ENCODE measurements at regions not wholly inside any gene's neighbourhood (a gene's known extent, or its start where the extent isn't known, plus 50 kb on each side); places are given as distances from the start of the nearest gene placed in this dataset.
A peak's percentile ranks its signal among the peaks of the same experiment; 100 is the strongest.

DNA sequence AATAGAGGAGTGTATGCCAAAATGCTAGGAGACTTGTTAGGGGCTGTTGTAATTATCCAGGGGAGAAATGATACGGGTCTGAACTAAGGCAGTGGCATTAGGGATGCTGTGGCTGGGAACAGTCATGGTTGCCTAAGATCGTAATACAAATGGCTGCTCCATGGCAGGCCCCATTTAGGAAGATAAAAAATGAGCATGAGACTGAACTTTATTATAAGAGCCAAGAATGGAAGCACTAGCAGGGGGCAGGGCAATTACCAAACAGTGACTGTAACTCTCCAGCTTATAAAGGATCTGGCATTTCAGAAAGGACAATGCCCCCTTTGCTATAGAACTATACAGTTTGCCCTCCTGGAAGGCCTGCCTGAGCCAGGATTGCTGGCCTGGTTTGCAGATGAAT is 503.3 kb upstream of the CDH5 start:
- no peak overlapping the region for H3K4me3 ChIP-seq (ENCODE audit: low read length)
- no peak for DNase-seq
- H3K27me3 ChIP-seq (ENCODE audit: control insufficient read depth, insufficient read depth, low read length), result no peaks in the 10 kb centered on the region
- H3K27ac ChIP-seq (ENCODE audit: low read length), result no peak overlapping the region
- WGBS (ENCODE audit: insufficient coverage), result 71% methylated on average over 2 of the region's 2 CpGs
- H3K4me1 ChIP-seq (ENCODE audit: control insufficient read depth, insufficient read depth, low read length), result no peaks in the 10 kb centered on the region
- peaks cover 5% of the 10 kb centered on the region for H3K9me3 ChIP-seq (replicated peaks; ENCODE audit: control insufficient read depth, low read depth, low read length)
- no peaks in the 10 kb centered on the region for H3K36me3 ChIP-seq (ENCODE audit: control insufficient read depth, insufficient read depth, low read length)

DNA sequence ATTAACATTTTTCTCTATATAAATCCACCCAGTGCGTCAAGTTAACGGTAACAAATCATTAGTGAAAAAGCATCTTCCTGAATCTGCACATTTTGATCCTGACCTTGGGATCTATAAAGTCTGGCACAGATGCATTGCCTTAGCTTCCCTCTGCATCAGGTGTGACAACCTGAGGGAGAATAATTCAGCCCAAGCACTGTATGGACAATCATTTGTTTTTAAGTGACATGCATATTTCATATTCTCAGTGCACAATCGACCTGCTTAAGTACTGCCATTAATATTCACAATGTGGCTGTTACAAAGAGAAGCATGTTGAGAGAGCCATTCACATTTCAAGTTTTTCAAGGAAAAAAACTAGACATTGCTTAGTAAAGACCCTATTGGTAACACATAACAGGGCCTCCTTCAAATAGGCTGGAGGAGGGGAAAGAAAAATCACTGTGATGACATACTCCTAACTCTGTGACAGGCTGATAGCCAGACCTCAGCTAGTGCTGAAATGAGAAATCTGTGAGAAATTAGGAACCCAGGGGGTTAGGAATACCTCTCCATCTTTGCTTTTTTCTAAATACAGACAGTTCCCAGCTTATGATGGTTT is 505.3 kb upstream of the CDH5 start:
- Histone ChIP-seq H3K4me1 (ENCODE audit: control insufficient read depth, insufficient read depth, low read length) (no peaks in the 10 kb centered on the region), H3K9me3 (replicated peaks; ENCODE audit: control insufficient read depth, low read depth, low read length) (peaks cover 5% of the 10 kb centered on the region), H3K36me3 (ENCODE audit: control insufficient read depth, insufficient read depth, low read length) (no peaks in the 10 kb centered on the region), H3K4me3 (ENCODE audit: low read length) (no peak overlapping the region), H3K27me3 (ENCODE audit: control insufficient read depth, insufficient read depth, low read length) (no peaks in the 10 kb centered on the region), H3K27ac (ENCODE audit: low read length) (no peak overlapping the region)
- DNase-seq, result no peak
- WGBS (ENCODE audit: insufficient coverage), result 83% methylated on average over 1 of the region's 3 CpGs

DNA sequence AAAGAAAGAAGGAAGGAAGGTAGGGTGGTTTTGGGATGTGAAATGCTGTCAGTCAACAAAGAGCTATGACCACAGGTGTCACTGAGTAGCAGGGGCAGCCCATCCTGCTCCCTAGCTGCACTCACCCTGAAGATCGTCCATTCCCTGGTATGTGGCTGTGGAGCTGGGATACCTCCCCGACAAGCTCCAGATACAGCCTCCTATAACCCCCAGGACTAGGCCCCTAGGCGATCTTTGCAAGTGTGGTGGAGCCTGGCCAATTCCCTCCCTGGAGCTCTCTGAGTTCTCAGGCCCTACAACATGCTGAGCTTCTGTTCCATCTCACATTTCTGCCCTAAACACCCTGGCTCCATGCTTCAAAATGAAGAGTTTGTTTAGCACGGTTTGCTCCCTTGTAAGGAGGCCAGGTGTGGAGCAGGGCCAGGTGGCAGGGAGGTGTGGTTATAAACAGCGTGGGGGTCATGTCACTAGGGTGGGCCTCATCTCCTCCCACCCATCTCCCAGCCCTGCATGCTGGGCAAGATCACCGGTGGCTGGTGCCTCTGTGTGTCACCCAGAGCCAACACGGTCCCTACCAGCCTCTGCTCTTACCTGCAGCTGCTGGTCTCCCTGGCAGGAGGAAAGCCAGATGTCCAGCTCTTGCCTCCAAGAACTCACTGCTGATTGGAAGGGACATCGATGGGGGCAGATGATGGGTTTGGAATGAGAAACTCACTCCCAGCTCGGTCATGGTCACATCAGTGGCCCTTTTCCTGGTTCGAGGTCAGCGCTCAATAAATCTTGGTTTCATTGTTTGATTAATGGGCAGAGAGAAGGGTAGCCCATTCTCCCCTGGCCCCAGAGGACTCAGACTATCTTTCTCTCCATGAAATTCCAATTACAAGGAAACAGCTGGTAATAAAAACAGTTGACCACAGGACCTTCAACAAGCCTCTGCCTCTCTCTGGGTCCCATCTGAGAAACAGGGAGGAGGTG is 511.0 kb upstream of the CDH5 start:
- no peak overlapping the region for H3K27ac ChIP-seq (ENCODE audit: low read length)
- H3K27me3 ChIP-seq (ENCODE audit: control insufficient read depth, insufficient read depth, low read length), result no peaks in the 10 kb centered on the region
- WGBS (ENCODE audit: insufficient coverage), result 78% methylated on average over 6 of the region's 11 CpGs
- no peak for DNase-seq
- no peaks in the 10 kb centered on the region for H3K4me1 ChIP-seq (ENCODE audit: control insufficient read depth, insufficient read depth, low read length)
- H3K9me3 ChIP-seq (replicated peaks; ENCODE audit: control insufficient read depth, low read depth, low read length), result peaks cover 9% of the 10 kb centered on the region
- H3K36me3 ChIP-seq (ENCODE audit: control insufficient read depth, insufficient read depth, low read length), result no peaks in the 10 kb centered on the region
- no peak overlapping the region for H3K4me3 ChIP-seq (ENCODE audit: low read length)

DNA sequence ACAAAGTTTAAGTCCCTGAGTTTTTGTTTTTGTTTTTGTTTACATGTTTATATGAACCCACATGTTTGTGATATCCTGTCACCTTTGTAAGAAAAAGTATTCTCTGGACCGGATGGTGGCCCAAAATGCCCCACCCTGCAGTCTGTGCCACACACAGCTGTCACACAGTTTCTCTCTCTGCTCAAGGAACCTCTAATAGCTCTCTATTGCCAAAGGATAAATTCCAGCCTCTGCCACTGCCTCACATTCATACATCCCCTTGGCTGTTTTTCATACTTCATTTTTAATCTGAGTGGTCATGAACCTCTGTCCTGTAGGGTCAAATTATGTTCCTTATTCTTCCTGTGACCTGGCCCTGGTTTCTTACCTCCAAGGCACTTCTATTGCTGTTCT is 520.3 kb upstream of the CDH5 start:
- no peak overlapping the region for H3K4me3 ChIP-seq (ENCODE audit: low read length)
- H3K4me1 ChIP-seq (ENCODE audit: control insufficient read depth, insufficient read depth, low read length), result peaks cover 6% of the 10 kb centered on the region
- no peaks in the 10 kb centered on the region for H3K9me3 ChIP-seq (replicated peaks; ENCODE audit: control insufficient read depth, low read depth, low read length)
- no peaks in the 10 kb centered on the region for H3K27me3 ChIP-seq (ENCODE audit: control insufficient read depth, insufficient read depth, low read length)
- WGBS (ENCODE audit: insufficient coverage), result no CpG with 5 or more reads among the region's 1 CpG
- H3K27ac ChIP-seq (ENCODE audit: low read length), result no peak overlapping the region
- DNase-seq, result no peak
- no peaks in the 10 kb centered on the region for H3K36me3 ChIP-seq (ENCODE audit: control insufficient read depth, insufficient read depth, low read length)

DNA sequence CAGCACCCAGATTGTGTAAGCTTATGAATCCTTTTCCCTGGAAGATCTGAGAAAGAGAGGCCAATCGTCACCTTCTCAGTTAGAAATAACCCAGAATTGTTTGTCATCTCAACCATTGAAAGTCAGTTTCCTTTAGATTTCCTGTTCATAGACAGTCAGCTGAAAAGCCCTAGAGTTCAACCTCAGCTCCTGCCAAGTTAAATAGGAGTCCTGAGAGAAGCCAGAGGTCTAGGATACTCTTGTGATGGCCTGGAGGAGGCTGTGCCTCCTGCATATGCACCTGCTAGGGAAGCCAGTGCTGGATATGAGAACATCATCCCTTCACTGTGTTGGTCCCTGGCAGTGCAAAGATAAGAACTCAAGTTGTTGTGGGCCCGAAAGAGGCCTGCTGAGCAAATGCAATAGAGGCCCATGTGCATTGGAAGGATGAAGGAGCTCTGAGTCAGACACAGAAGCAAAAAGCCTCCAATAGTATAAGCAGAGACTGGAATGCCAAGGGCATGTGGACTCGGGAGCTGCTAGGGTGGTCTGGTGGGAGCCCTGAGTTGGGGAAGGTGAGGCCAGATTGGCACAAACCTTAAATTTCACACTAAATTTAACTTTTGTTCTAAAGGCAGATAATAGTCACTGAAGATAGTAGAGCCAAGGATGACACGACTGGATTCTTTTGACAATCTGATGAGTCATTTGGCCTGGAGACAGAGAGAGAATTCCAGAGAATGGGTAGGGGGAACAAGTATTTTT is 520.9 kb upstream of the CDH5 start:
- WGBS (ENCODE audit: insufficient coverage), result 63% methylated on average over 1 of the region's 4 CpGs

DNA sequence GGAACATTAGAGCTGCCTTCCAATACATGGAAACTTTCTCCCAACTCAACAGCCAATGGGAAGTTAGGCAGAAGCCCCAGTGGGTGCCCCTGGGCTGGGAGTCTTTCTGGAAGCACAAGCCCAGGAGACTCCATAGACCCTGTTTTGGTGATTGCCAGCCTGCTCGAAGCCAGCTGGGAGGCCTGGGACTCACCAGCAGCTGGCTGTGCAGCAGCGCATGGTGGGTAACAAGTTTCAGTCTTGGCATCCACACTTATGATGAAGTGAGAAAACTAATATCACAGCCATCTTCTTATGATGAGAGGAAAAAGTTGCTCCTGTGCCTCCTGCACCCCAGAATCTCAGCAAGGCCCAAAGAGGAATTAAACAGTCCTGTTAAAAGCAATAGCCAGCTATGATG is 522.5 kb upstream of the CDH5 start:
- DNase-seq, result peak; percentile 23
- peaks cover 6% of the 10 kb centered on the region for H3K4me1 ChIP-seq (ENCODE audit: control insufficient read depth, insufficient read depth, low read length)
- H3K27me3 ChIP-seq (ENCODE audit: control insufficient read depth, insufficient read depth, low read length), result no peaks in the 10 kb centered on the region
- 0% methylated on average over 1 of the region's 2 CpGs for WGBS (ENCODE audit: insufficient coverage)
- H3K9me3 ChIP-seq (replicated peaks; ENCODE audit: control insufficient read depth, low read depth, low read length), result no peaks in the 10 kb centered on the region
- no peaks in the 10 kb centered on the region for H3K36me3 ChIP-seq (ENCODE audit: control insufficient read depth, insufficient read depth, low read length)
- no peak overlapping the region for H3K4me3 ChIP-seq (ENCODE audit: low read length)
- H3K27ac ChIP-seq (ENCODE audit: low read length), result no peak overlapping the region

More for the DNA sequence above, 520.9 kb upstream of the CDH5 start:
- Histone ChIP-seq H3K36me3 (ENCODE audit: control insufficient read depth, insufficient read depth, low read length) (no peaks in the 10 kb centered on the region), H3K9me3 (replicated peaks; ENCODE audit: control insufficient read depth, low read depth, low read length) (no peaks in the 10 kb centered on the region), H3K27me3 (ENCODE audit: control insufficient read depth, insufficient read depth, low read length) (no peaks in the 10 kb centered on the region), H3K27ac (ENCODE audit: low read length) (no peak overlapping the region), H3K4me3 (ENCODE audit: low read length) (no peak overlapping the region), H3K4me1 (ENCODE audit: control insufficient read depth, insufficient read depth, low read length) (peaks cover 6% of the 10 kb centered on the region)
- DNase-seq, result peak; percentile 22

DNA sequence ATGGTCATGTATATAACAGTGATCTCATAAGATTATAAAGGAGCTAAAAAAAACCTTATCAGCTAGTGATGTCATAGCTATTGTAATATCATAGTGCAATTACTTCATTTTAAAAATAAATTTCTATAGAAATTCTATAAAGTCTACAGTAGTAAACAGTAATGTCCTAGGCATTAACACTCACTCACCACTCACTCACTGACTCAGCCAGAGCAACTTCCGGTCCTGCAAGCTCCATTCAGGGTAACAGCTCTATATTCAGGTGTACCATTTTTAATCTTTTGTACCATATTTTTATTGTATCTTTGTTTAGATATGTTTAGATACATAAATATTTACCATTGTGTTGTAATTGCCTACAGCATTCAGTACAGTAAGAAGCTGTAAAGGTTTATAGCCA is 524.4 kb upstream of the CDH5 start:
- Histone ChIP-seq H3K36me3 (ENCODE audit: control insufficient read depth, insufficient read depth, low read length) (no peaks in the 10 kb centered on the region), H3K9me3 (replicated peaks; ENCODE audit: control insufficient read depth, low read depth, low read length) (no peaks in the 10 kb centered on the region), H3K4me1 (ENCODE audit: control insufficient read depth, insufficient read depth, low read length) (peaks cover 6% of the 10 kb centered on the region), H3K27me3 (ENCODE audit: control insufficient read depth, insufficient read depth, low read length) (no peaks in the 10 kb centered on the region), H3K27ac (ENCODE audit: low read length) (no peak overlapping the region), H3K4me3 (ENCODE audit: low read length) (no peak overlapping the region)
- no CpG with 5 or more reads among the region's 1 CpG for WGBS (ENCODE audit: insufficient coverage)
- DNase-seq, result no peak

DNA sequence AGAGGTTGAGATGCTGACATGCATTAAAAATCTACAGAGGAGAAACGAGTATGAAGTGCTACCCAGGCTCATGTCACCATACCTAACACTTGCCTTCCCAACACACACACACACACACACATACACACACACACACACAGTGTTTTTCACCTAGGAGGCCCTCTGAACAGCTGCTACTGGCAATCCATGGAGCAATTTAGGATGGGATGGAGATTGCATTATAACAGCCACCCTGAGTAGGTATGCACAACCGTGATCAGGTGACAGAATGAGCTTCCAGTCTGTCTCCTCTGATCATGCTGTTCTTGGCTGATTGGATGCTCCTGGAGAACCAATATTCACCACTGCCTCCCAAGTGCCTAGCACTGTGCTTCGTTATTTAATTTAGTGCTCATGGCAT is 528.5 kb upstream of the CDH5 start:
- no peak overlapping the region for H3K27ac ChIP-seq (ENCODE audit: low read length)
- H3K27me3 ChIP-seq (ENCODE audit: control insufficient read depth, insufficient read depth, low read length), result no peaks in the 10 kb centered on the region
- 60% methylated on average over 1 of the region's 3 CpGs for WGBS (ENCODE audit: insufficient coverage)
- H3K4me3 ChIP-seq (ENCODE audit: low read length), result no peak overlapping the region
- no peaks in the 10 kb centered on the region for H3K36me3 ChIP-seq (ENCODE audit: control insufficient read depth, insufficient read depth, low read length)
- H3K9me3 ChIP-seq (replicated peaks; ENCODE audit: control insufficient read depth, low read depth, low read length), result no peaks in the 10 kb centered on the region
- DNase-seq, result no peak
- no peaks in the 10 kb centered on the region for H3K4me1 ChIP-seq (ENCODE audit: control insufficient read depth, insufficient read depth, low read length)

DNA sequence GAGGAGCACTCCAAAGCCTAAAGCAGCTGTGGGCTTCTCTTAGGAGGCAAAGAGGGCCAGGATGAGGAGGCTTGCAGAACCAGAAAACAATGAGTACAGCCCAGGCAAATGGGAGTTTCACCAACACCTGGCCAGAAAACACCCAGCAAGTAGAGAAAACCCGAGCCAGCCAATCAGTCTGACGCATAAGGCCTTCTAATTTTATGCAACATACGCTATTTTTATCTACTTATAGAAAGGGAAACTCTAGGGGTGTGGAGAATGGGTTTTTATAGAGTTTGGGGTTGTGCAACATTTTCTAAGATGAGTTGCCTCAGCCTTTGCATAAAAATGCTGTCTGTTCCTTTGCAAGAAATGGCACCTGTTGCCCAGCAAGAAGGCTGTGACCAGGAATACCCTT is 529.0 kb upstream of the CDH5 start:
- Histone ChIP-seq H3K4me1 (ENCODE audit: control insufficient read depth, insufficient read depth, low read length) (no peaks in the 10 kb centered on the region), H3K36me3 (ENCODE audit: control insufficient read depth, insufficient read depth, low read length) (no peaks in the 10 kb centered on the region), H3K27ac (ENCODE audit: low read length) (no peak overlapping the region), H3K4me3 (ENCODE audit: low read length) (no peak overlapping the region), H3K9me3 (replicated peaks; ENCODE audit: control insufficient read depth, low read depth, low read length) (no peaks in the 10 kb centered on the region), H3K27me3 (ENCODE audit: control insufficient read depth, insufficient read depth, low read length) (no peaks in the 10 kb centered on the region)
- DNase-seq, result no peak
- no CpG with 5 or more reads among the region's 3 CpGs for WGBS (ENCODE audit: insufficient coverage)

DNA sequence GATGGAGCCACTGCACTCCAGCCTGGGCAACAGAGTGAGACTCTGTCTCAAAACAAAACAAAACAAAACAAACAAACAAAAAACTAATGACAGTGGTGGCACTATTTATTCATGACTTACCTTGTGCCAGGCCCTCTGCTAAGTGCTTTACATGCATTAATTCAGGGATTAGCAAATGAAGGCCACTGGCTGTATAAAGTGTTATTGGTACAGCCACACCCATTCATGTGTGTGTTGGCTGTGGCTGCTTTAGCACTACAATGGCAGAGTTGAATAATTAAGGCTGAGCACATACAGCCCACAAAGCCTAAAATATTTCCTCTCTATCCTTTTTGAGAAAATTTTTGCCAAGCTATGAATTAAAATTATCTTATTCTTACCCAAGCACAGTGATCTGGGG is 531.8 kb upstream of the CDH5 start:
- Histone ChIP-seq H3K36me3 (ENCODE audit: control insufficient read depth, insufficient read depth, low read length) (no peaks in the 10 kb centered on the region), H3K4me1 (ENCODE audit: control insufficient read depth, insufficient read depth, low read length) (no peaks in the 10 kb centered on the region), H3K27ac (ENCODE audit: low read length) (no peak overlapping the region), H3K4me3 (ENCODE audit: low read length) (no peak overlapping the region), H3K9me3 (replicated peaks; ENCODE audit: control insufficient read depth, low read depth, low read length) (no peaks in the 10 kb centered on the region), H3K27me3 (ENCODE audit: control insufficient read depth, insufficient read depth, low read length) (no peaks in the 10 kb centered on the region)
- no peak for DNase-seq

Measured in muscle of leg (tissue), 3 donors.